T-cell (primary cell): ENCODE measurements at regions not wholly inside any gene's neighbourhood (a gene's known extent, or its start where the extent isn't known, plus 50 kb on each side); places are given as distances from the start of the nearest gene placed in this dataset.

Experiments used
- ATAC-seq, 4 experiments: fragments of 200-7000 bp in 3 of 4; fragments of 150-1000 bp in 1 of 4; cut with Tn5 transposase; replicated peaks in 1 of 4; 1 replicate in 3 of 4; 2 replicates in 1 of 4; pipeline ENCODE4 v1.10.0; 2021; ENCODE audit warnings: moderate library complexity in 3 of 4, mild to moderate bottlenecking in 2 of 4, moderate number of reproducible peaks in 1 of 4
- CTCF ChIA-PET, 2 donors: fragments of 300-600 bp; sonication (Branson Sonifier 250); formaldehyde crosslinking; loops; one replicate each; lab custom pipeline; 2022; ENCODE audit warnings: antibody characterized with exemption in 2 of 2; lab: Charles Lee
- POLR2A ChIA-PET, 2 donors: fragments of 300-600 bp; sonication (Branson Sonifier 250); formaldehyde crosslinking; loops; one replicate each; lab custom pipeline; 2022; ENCODE audit warnings: antibody characterized with exemption in 2 of 2; lab: Charles Lee
- DNase-seq, 35 experiments: peaks; one replicate each; pipeline versions ENCODE4 v3.0.0 to v3.0.0-alpha.2; 2013 to 2023
- H3K27ac ChIP-seq: one replicate; pipeline ENCODE4 v1.5.1; 2013; ENCODE audit warnings: low read length
- H3K27me3 ChIP-seq, 2 experiments: replicated peaks in 1 of 2; 1 replicate in 1 of 2; 2 replicates in 1 of 2; pipeline versions ENCODE4 v1.6.1 to v1.7.0; 2013; ENCODE audit warnings: low read length in 1 of 2, mixed read lengths in 1 of 2; ENCODE audit not compliant: control insufficient read depth in 2 of 2, insufficient read depth in 2 of 2; ENCODE audit errors: extremely low read depth in 1 of 2
- H3K36me3 ChIP-seq, 2 donors: 1 replicate in 1 of 2; 2 replicates in 1 of 2; pipeline versions ENCODE4 v1.6.1 to v1.7.0; 2013; ENCODE audit warnings: low read length in 1 of 2; ENCODE audit not compliant: control insufficient read depth in 2 of 2, insufficient read depth in 1 of 2; ENCODE audit errors: extremely low read depth in 1 of 2
- H3K4me1 ChIP-seq, 2 experiments: 1 replicate in 1 of 2; 2 replicates in 1 of 2; pipeline versions ENCODE4 v1.6.1 to v1.7.0; 2013; ENCODE audit warnings: low read length in 2 of 2, mixed read lengths in 1 of 2; ENCODE audit not compliant: insufficient read depth in 2 of 2, control insufficient read depth in 1 of 2; ENCODE audit errors: extremely low read depth in 1 of 2
- H3K4me3 ChIP-seq, 2 donors: 1 replicate in 1 of 2; 2 replicates in 1 of 2; pipeline versions ENCODE4 v1.5.1 to v1.7.0; 2013; ENCODE audit warnings: mild to moderate bottlenecking in 2 of 2, low read length in 1 of 2, moderate library complexity in 1 of 2; ENCODE audit not compliant: control insufficient read depth in 1 of 2; ENCODE audit errors: extremely low read depth in 1 of 2
- H3K9me3 ChIP-seq: 2 replicates; pipeline ENCODE4 v1.7.0; 2013
- H3K27ac Mint-ChIP-seq, 2 donors: one replicate each; pipeline ENCODE4 v1.8.0; 2020 to 2021; ENCODE audit warnings: mild to moderate bottlenecking in 2 of 2, mixed read lengths in 2 of 2
- H3K27me3 Mint-ChIP-seq, 2 donors: one replicate each; pipeline ENCODE4 v1.8.0; 2021 to 2022; ENCODE audit warnings: mixed read lengths in 2 of 2
- H3K36me3 Mint-ChIP-seq: one replicate; pipeline ENCODE4 v1.8.0; 2021; ENCODE audit warnings: mixed read lengths
- H3K4me1 Mint-ChIP-seq, 3 donors: one replicate each; pipeline ENCODE4 v1.8.0; 2020 to 2022; ENCODE audit warnings: mixed read lengths in 3 of 3, mild to moderate bottlenecking in 1 of 3
- H3K4me3 Mint-ChIP-seq, 3 donors: one replicate each; pipeline ENCODE4 v1.8.0; 2020 to 2022; ENCODE audit warnings: mild to moderate bottlenecking in 3 of 3, mixed read lengths in 3 of 3, moderate library complexity in 3 of 3
- H3K9me3 Mint-ChIP-seq, 3 donors: one replicate each; pipeline ENCODE4 v1.8.0; 2020 to 2022; ENCODE audit warnings: mixed read lengths in 3 of 3
- WGBS: methylation state at CpG from one replicate; pipeline ENCODE4 v1.1.5; 2013; ENCODE audit warnings: missing lambda C conversion rate; ENCODE audit not compliant: insufficient coverage; 5-methylcytosine and 5-hydroxymethylcytosine counted together

DNA sequence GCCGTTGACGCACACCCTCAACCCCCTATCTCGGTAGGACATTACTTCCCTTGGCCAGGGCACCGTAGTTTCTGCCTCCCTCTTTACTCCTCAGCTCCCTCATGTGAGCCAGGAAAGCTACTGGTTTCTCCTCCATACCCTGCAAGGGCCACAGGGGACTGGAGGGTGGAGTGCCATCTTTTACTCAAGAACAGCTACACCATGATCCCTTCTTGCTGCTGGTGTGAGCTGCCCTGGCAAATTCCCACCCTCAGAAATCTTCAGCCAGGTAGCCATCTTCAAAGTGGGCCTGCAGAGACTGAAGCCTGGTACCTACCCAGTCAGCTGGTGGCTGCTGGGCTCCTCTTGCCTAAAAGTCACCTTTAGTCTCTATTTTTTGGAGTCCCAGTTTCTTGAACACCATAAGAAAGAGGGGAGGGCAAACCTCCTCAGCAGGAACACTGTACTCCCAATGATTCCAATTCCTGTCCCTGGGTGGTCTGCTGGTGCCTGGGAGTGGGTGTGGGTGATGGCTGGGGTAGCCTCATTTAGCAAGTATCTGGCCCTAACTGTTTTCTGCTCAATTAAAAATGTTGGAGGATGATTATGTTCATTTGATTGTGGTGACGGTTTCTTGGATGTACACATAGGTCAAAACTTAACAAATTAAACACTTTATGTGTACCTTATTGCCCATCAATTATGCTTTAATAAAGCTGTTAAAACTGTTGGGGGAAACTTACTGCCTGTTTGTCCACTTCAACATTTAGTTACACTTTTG lies 105.0 kb upstream of the NPY start:
- Histone ChIP-seq H3K36me3 (no peaks in the 10 kb centered on the region), H3K27me3 (peaks cover 0 to 15% of the 10 kb centered on the region in 2 experiments), H3K4me1 (no peaks in the 10 kb centered on the region), H3K27ac (no peak overlapping the region), H3K9me3 (no peaks in the 10 kb centered on the region), H3K4me3 (no peak overlapping the region)
- DNase-seq, result no peak
- H3K4me3 Mint-ChIP-seq, result no peak overlapping the region
- no peaks in the 10 kb centered on the region for H3K4me1 Mint-ChIP-seq
- ATAC-seq, result no peak
- no peaks in the 10 kb centered on the region for H3K36me3 Mint-ChIP-seq
- CTCF ChIA-PET, result no interaction called here
- POLR2A ChIA-PET, result no interaction called here
- no peaks in the 10 kb centered on the region for H3K9me3 Mint-ChIP-seq
- no CpG with 5 or more reads among the region's 5 CpGs for WGBS
- no peak overlapping the region for H3K27ac Mint-ChIP-seq
- H3K27me3 Mint-ChIP-seq, result peaks cover 0 to 8% of the 10 kb centered on the region in 2 donors

DNA sequence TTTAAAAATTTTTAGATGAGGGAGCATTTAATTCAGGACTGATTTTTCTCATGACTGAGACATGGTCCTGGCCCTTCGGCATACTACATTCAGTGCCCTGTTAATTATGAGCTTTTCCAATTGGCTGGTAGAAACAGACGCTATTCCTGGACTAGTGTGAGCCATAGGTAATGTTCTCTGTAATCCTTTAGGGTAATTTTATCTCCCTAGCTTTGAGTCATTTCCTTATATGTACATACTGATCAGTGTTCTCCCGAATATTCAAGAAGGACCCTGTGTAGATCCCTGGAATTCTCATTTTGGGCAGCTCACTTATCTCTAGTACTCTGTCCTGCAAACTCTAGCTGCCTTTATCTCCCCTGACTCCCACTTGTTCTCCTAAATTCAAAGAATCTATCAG lies 92.6 kb upstream of the NPY start:
- Histone ChIP-seq H3K9me3 (peaks cover 2% of the 10 kb centered on the region), H3K36me3 (no peaks in the 10 kb centered on the region), H3K4me1 (no peaks in the 10 kb centered on the region), H3K4me3 (no peak overlapping the region), H3K27ac (no peak overlapping the region), H3K27me3 (peaks cover 0 to 3% of the 10 kb centered on the region in 2 experiments)
- POLR2A ChIA-PET, result no interaction called here
- Mint-ChIP-seq H3K4me1 (no peaks in the 10 kb centered on the region), H3K9me3 (peaks cover 0 to 4% (median 0%) of the 10 kb centered on the region in 3 donors), H3K4me3 (no peak overlapping the region), H3K27ac (no peak overlapping the region), H3K27me3 (peaks cover 13 to 20% of the 10 kb centered on the region in 2 donors), H3K36me3 (no peaks in the 10 kb centered on the region)
- no peak for ATAC-seq
- DNase-seq, result no peak
- CTCF ChIA-PET, result no interaction called here
- WGBS, result no CpG with 5 or more reads among the region's 3 CpGs

DNA sequence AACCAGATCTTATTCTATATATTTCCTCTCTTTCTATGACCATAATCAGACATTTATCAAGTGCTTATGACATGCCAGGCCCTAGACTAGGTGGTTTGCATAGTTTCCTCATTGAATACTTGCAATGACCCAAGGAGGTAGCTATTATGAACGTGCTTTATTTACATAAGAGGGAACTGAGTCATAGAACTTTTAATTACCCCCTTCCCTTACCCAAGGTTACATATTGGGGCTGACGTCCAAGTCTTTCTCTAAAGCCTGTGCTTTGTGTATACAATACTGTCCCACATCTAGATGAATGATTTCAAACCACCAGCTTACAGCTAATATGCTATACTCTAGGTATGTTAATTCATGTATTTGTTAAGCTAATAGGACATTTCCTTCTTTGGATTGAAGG lies 91.9 kb upstream of the NPY start:
- no peaks in the 10 kb centered on the region for H3K4me1 Mint-ChIP-seq
- no peak overlapping the region for H3K4me3 Mint-ChIP-seq
- Histone ChIP-seq H3K27me3 (peaks cover 0 to 3% of the 10 kb centered on the region in 2 experiments), H3K4me1 (no peaks in the 10 kb centered on the region), H3K36me3 (no peaks in the 10 kb centered on the region), H3K27ac (no peak overlapping the region), H3K9me3 (peaks cover 2% of the 10 kb centered on the region), H3K4me3 (no peak overlapping the region)
- no peaks in the 10 kb centered on the region for H3K36me3 Mint-ChIP-seq
- POLR2A ChIA-PET, result no interaction called here
- ATAC-seq (no peak), DNase-seq (no peak)
- peaks cover 13 to 20% of the 10 kb centered on the region in 2 donors for H3K27me3 Mint-ChIP-seq
- CTCF ChIA-PET, result interaction anchor here in 1 of 2 donors (0.9 kb wide), 1 partner anchor 19 kb away, joined by 3 read pairs; no protein-coding TSS in a partner anchor
- WGBS, result no CpG with 5 or more reads among the region's 2 CpGs
- no peak overlapping the region for H3K27ac Mint-ChIP-seq
- H3K9me3 Mint-ChIP-seq, result peaks cover 0 to 4% (median 0%) of the 10 kb centered on the region in 3 donors

DNA sequence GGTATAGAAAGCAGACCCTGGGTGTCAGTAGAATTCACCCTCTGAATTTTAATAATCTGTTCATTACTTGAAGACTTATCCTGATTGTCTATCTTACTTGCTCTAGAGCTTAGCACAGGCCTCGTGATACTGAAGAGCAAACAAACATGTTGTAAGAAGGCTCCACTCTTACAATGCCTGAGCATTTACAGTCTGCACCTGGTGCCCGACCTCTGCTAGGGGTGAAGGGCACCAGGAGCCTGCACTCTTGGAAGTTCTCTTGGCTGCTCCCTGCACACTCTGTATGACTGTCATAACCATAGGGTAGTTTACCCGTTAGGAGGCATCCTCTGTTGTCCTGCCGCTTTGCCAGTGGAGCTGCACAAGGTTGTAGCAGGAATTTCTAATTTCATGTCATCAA lies 91.3 kb upstream of the NPY start:
- WGBS, result 75% methylated on average over 2 of the region's 4 CpGs
- Histone ChIP-seq H3K4me3 (no peak overlapping the region), H3K4me1 (no peaks in the 10 kb centered on the region), H3K36me3 (no peaks in the 10 kb centered on the region), H3K27ac (no peak overlapping the region), H3K27me3 (peaks cover 0 to 3% of the 10 kb centered on the region in 2 experiments), H3K9me3 (peaks cover 2% of the 10 kb centered on the region)
- no peaks in the 10 kb centered on the region for H3K36me3 Mint-ChIP-seq
- H3K9me3 Mint-ChIP-seq, result no peaks in the 10 kb centered on the region
- H3K27me3 Mint-ChIP-seq, result peaks cover 9 to 20% of the 10 kb centered on the region in 2 donors
- no peak overlapping the region for H3K4me3 Mint-ChIP-seq
- no peaks in the 10 kb centered on the region for H3K4me1 Mint-ChIP-seq
- H3K27ac Mint-ChIP-seq, result no peak overlapping the region
- ChIA-PET POLR2A (no interaction called here), CTCF (interaction anchor here in 1 of 2 donors (0.9 kb wide), 1 partner anchor 20 kb away, joined by 3 read pairs; no protein-coding TSS in a partner anchor)
- DNase-seq (no peak), ATAC-seq (no peak)

DNA sequence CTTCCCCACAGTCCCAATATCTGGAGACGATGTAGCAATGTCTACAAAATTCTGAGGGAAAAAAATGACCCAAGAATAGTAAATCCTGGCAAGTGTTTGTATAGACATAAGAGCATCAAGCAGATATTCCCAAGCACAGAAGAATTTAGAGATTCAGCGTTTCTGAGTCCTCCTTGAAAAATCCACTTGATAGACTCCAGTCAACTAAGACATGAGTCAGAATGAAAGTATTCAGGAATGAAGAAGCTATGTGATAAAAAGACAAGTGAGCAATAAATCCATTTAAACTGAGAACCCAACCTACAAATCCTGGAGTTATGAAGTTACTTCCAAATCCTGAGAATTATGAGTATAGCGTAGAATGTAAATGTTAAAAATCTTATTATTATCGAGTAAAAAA lies 86.1 kb upstream of the NPY start:
- Mint-ChIP-seq H3K4me3 (no peak overlapping the region), H3K27me3 (peaks cover 3% of the 10 kb centered on the region in 2 donors), H3K27ac (no peak overlapping the region), H3K9me3 (no peaks in the 10 kb centered on the region), H3K4me1 (peaks cover 16 to 19% (median 18%) of the 10 kb centered on the region in 3 donors), H3K36me3 (no peaks in the 10 kb centered on the region)
- Histone ChIP-seq H3K27ac (no peak overlapping the region), H3K9me3 (no peaks in the 10 kb centered on the region), H3K27me3 (peaks cover 0 to under 1% of the 10 kb centered on the region in 2 experiments), H3K4me3 (no peak overlapping the region), H3K4me1 (peaks cover 0 to 6% of the 10 kb centered on the region in 2 experiments), H3K36me3 (no peaks in the 10 kb centered on the region)
- ChIA-PET POLR2A (no interaction called here), CTCF (no interaction called here)
- ATAC-seq (no peak), DNase-seq (no peak)
- no CpG with 5 or more reads among the region's 4 CpGs for WGBS

DNA sequence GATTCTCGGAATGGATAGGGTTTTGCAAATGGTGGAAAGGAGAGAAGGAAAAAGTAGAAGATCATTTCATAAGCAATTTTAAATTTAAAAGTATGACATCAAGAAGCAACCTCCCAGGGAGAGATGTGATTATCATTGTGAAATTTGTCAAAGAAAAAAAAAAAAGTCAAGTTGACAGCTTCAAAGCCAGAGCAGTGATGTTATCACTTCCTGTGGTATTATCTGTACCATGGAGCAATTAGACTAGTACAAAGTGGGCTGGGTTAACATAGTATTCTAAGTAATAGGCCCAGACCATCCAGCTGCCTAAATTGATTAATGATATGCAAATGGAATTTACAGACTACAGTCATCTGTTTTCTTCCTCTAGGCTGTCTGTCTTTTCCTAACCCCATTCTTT lies 84.0 kb upstream of the NPY start:
- no peak overlapping the region for H3K4me3 ChIP-seq
- CTCF ChIA-PET, result interaction anchor here in 1 of 2 donors (0.6 kb wide), 1 partner anchor 612 kb away, joined by 6 read pairs; no protein-coding TSS in a partner anchor
- ATAC-seq, result peak; percentile 62 to 92 (median 75)
- H3K27ac ChIP-seq, result no peak overlapping the region
- Mint-ChIP-seq H3K4me3 (no peak overlapping the region), H3K9me3 (no peaks in the 10 kb centered on the region), H3K27me3 (peaks cover 0 to 3% of the 10 kb centered on the region in 2 donors), H3K4me1 (peaks cover 17 to 21% (median 18%) of the 10 kb centered on the region in 3 donors), H3K27ac (no peak overlapping the region), H3K36me3 (no peaks in the 10 kb centered on the region)
- DNase-seq, result peak in 1 of 35 experiments; percentile 39
- H3K4me1 ChIP-seq, result peaks cover 0 to 6% of the 10 kb centered on the region in 2 experiments
- POLR2A ChIA-PET, result no interaction called here
- WGBS, result no CpG with 5 or more reads among the region's 1 CpG
- no peaks in the 10 kb centered on the region for H3K36me3 ChIP-seq
- H3K27me3 ChIP-seq, result no peaks in the 10 kb centered on the region
- H3K9me3 ChIP-seq, result no peaks in the 10 kb centered on the region
